GM21576 (cell line): ENCODE measurements at regions not wholly inside any gene's neighbourhood (a gene's known extent, or its start where the extent isn't known, plus 50 kb on each side); places are given as distances from the start of the nearest gene placed in this dataset.

ENCODE experiments used
- ATAC-seq: cut with Tn5 transposase; IDR thresholded peaks from one replicate; pipeline ENCODE4 v1.9.1; 2021; ENCODE audit warnings: mild to moderate bottlenecking, moderate library complexity; ENCODE audit not compliant: unreplicated experiment

- no peak for ATAC-seq
These were observed 428.8 kb upstream of the CDH6 start for GRCh38 chr5:30764704-30765103.

GRCh38 chr5:30759731-30760130, 433.8 kb upstream of the CDH6 start:
- ATAC-seq = no peak

GRCh38 chr5:30752015-30752414, 441.5 kb upstream of the CDH6 start:
- ATAC-seq = no peak

- no peak for ATAC-seq
These were observed 443.5 kb upstream of the CDH6 start for GRCh38 chr5:30749971-30750370.

GRCh38 chr5:30747412-30747811, 446.1 kb upstream of the CDH6 start:
- no peak for ATAC-seq

- ATAC-seq = no peak
These were observed 456.8 kb upstream of the CDH6 start for GRCh38 chr5:30736669-30737068.

GRCh38 chr5:30734118-30734517, 459.4 kb upstream of the CDH6 start:
- no peak for ATAC-seq

- no peak for ATAC-seq
These were observed 468.4 kb upstream of the CDH6 start for GRCh38 chr5:30725073-30725472.

GRCh38 chr5:30698217-30698616, 495.3 kb upstream of the CDH6 start:
- no peak for ATAC-seq

GRCh38 chr5:30693326-30693725, 500.2 kb upstream of the CDH6 start:
- no peak for ATAC-seq

GRCh38 chr5:30690931-30691330, 502.6 kb upstream of the CDH6 start:
- no peak for ATAC-seq

GRCh38 chr5:30687461-30687860, 506.0 kb upstream of the CDH6 start:
- ATAC-seq = no peak

- ATAC-seq = no peak
These were observed 507.0 kb upstream of the CDH6 start for GRCh38 chr5:30686530-30686929.

GRCh38 chr5:30676223-30676840, 517.2 kb upstream of the CDH6 start:
- no peak for ATAC-seq

GRCh38 chr5:30667293-30667692, 526.2 kb upstream of the CDH6 start:
- ATAC-seq = no peak

- no peak for ATAC-seq
These were observed 530.0 kb upstream of the CDH6 start for GRCh38 chr5:30663536-30663935.

- no peak for ATAC-seq
These were observed 531.1 kb upstream of the CDH6 start for GRCh38 chr5:30662373-30662772.

- no peak for ATAC-seq
These were observed 531.8 kb upstream of the CDH6 start for GRCh38 chr5:30661730-30662129.

GRCh38 chr5:30659417-30659816, 534.1 kb upstream of the CDH6 start:
- ATAC-seq = no peak

- no peak for ATAC-seq
These were observed 543.2 kb upstream of the CDH6 start for GRCh38 chr5:30650311-30650710.

- ATAC-seq = no peak
These were observed 554.6 kb upstream of the CDH6 start for GRCh38 chr5:30638899-30639298.

- ATAC-seq = no peak
These were observed 565.5 kb upstream of the CDH6 start for GRCh38 chr5:30627945-30628344.

- no peak for ATAC-seq
These were observed 566.9 kb upstream of the CDH6 start for GRCh38 chr5:30626557-30626956.
